ENCODE measurements at regions not wholly inside any gene's neighbourhood (a gene's known extent, or its start where the extent isn't known, plus 50 kb on each side); places are given as distances from the start of the nearest gene placed in this dataset.

DNA sequence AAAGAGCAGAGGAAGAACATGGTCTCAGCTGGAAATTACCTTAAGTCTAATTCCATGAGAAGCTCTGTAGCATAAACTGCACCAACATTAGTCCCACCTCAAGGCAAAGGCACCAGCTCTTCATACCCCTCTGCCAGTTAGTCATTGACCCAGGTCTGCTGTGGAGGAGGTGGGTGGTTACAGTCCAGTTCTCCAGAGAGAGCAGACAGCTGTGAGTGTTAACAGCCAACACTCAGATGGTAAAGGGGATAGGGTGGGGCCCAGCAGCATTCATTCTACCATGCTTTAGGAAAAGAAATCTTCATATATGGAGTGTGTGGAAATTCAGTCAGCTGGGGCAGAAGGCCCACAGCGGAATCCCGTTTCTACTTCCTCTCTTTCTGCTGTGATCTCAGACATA, 159.7 kb upstream of the FBXO11 start:
- H4K20me1 ChIP-seq (ENCODE audit: control insufficient read depth, extremely low read depth, insufficient read depth, low read length), result no peaks in the 10 kb centered on the region
- no peaks in the 10 kb centered on the region for H3K9me3 ChIP-seq (ENCODE audit: control insufficient read depth, insufficient read depth, low read depth, low read length)
- no peak overlapping the region for H2AFZ ChIP-seq (ENCODE audit: low read length)
- TF ChIP-seq CTCF (conservative IDR thresholded peaks at IDR 0.05 in 1 of 2, IDR thresholded peaks at IDR 0.05 in 1 of 2; ENCODE audit: low read depth in 1 of 2, low read length in 2 of 2), result no peak
- no peak for TF ChIP-seq EZH2 (IDR thresholded peaks at IDR 0.05; ENCODE audit: low read length, missing control alignments)
- no peaks in the 10 kb centered on the region for H3K4me1 ChIP-seq (ENCODE audit: control insufficient read depth, extremely low read depth, insufficient read depth, low read length)
- H3K27me3 ChIP-seq (ENCODE audit: control insufficient read depth, insufficient read depth, low read length), result no peaks in the 10 kb centered on the region
- H3K4me2 ChIP-seq (ENCODE audit: extremely low read depth, insufficient read depth, low read length), result no peak overlapping the region
- no peak overlapping the region for H3K9ac ChIP-seq (ENCODE audit: insufficient read depth, low read length)
- H3K36me3 ChIP-seq (ENCODE audit: control insufficient read depth, insufficient read depth, low read length), result no peaks in the 10 kb centered on the region
- DNase-seq (ENCODE audit: low read depth in 2 of 2), result no peak
- H3K27ac ChIP-seq (ENCODE audit: insufficient read depth, low read length), result no peak overlapping the region
- H3K4me3 ChIP-seq (replicated peaks in 1 of 4; ENCODE audit: control extremely low read depth in 1 of 4, insufficient read depth in 1 of 4, low read depth in 3 of 4, low read length in 4 of 4), result no peak overlapping the region
- no peaks in the 10 kb centered on the region for H3K79me2 ChIP-seq (ENCODE audit: control insufficient read depth, insufficient read depth, low read length)

GRCh38 chr2:48069769-48070168, 163.5 kb upstream of the FBXO11 start:
- no peaks in the 10 kb centered on the region for H3K4me1 ChIP-seq (ENCODE audit: control insufficient read depth, extremely low read depth, insufficient read depth, low read length)
- H3K4me3 ChIP-seq (replicated peaks in 1 of 4; ENCODE audit: control extremely low read depth in 1 of 4, insufficient read depth in 1 of 4, low read depth in 3 of 4, low read length in 4 of 4), result no peak overlapping the region
- H2AFZ ChIP-seq (ENCODE audit: low read length), result no peak overlapping the region
- no peaks in the 10 kb centered on the region for H4K20me1 ChIP-seq (ENCODE audit: control insufficient read depth, extremely low read depth, insufficient read depth, low read length)
- H3K27me3 ChIP-seq (ENCODE audit: control insufficient read depth, insufficient read depth, low read length), result peaks cover 4% of the 10 kb centered on the region
- no peak overlapping the region for H3K9ac ChIP-seq (ENCODE audit: insufficient read depth, low read length)
- no peaks in the 10 kb centered on the region for H3K79me2 ChIP-seq (ENCODE audit: control insufficient read depth, insufficient read depth, low read length)
- no peak overlapping the region for H3K27ac ChIP-seq (ENCODE audit: insufficient read depth, low read length)
- no peaks in the 10 kb centered on the region for H3K9me3 ChIP-seq (ENCODE audit: control insufficient read depth, insufficient read depth, low read depth, low read length)
- no peak for DNase-seq (ENCODE audit: low read depth in 2 of 2)
- H3K36me3 ChIP-seq (ENCODE audit: control insufficient read depth, insufficient read depth, low read length), result no peaks in the 10 kb centered on the region
- no peak for TF ChIP-seq EZH2 (IDR thresholded peaks at IDR 0.05; ENCODE audit: low read length, missing control alignments)
- no peak overlapping the region for H3K4me2 ChIP-seq (ENCODE audit: extremely low read depth, insufficient read depth, low read length)

GRCh38 chr2:48070415-48070814, 164.1 kb upstream of the FBXO11 start:
- Histone ChIP-seq H3K9ac (ENCODE audit: insufficient read depth, low read length) (no peak overlapping the region), H3K36me3 (ENCODE audit: control insufficient read depth, insufficient read depth, low read length) (no peaks in the 10 kb centered on the region), H4K20me1 (ENCODE audit: control insufficient read depth, extremely low read depth, insufficient read depth, low read length) (no peaks in the 10 kb centered on the region)

More at GRCh38 chr2:48070415-48070814, 164.1 kb upstream of the FBXO11 start:
- Histone ChIP-seq H3K27ac (ENCODE audit: insufficient read depth, low read length) (no peak overlapping the region), H3K4me1 (ENCODE audit: control insufficient read depth, extremely low read depth, insufficient read depth, low read length) (no peaks in the 10 kb centered on the region), H3K9me3 (ENCODE audit: control insufficient read depth, insufficient read depth, low read depth, low read length) (no peaks in the 10 kb centered on the region), H3K4me2 (ENCODE audit: extremely low read depth, insufficient read depth, low read length) (no peak overlapping the region), H3K27me3 (ENCODE audit: control insufficient read depth, insufficient read depth, low read length) (peaks cover 4% of the 10 kb centered on the region), H2AFZ (ENCODE audit: low read length) (no peak overlapping the region), H3K79me2 (ENCODE audit: control insufficient read depth, insufficient read depth, low read length) (no peaks in the 10 kb centered on the region), H3K4me3 (replicated peaks in 1 of 4; ENCODE audit: control extremely low read depth in 1 of 4, insufficient read depth in 1 of 4, low read depth in 3 of 4, low read length in 4 of 4) (no peak overlapping the region)
- TF ChIP-seq EZH2 (IDR thresholded peaks at IDR 0.05; ENCODE audit: low read length, missing control alignments), result no peak
- TF ChIP-seq CTCF (conservative IDR thresholded peaks at IDR 0.05 in 1 of 2, IDR thresholded peaks at IDR 0.05 in 1 of 2; ENCODE audit: low read depth in 1 of 2, low read length in 2 of 2), result no peak
- DNase-seq (ENCODE audit: low read depth in 2 of 2), result no peak
